HG03135 (cell line): ENCODE measurements at regions not wholly inside any gene's neighbourhood (a gene's known extent, or its start where the extent isn't known, plus 50 kb on each side); places are given as distances from the start of the nearest gene placed in this dataset.
A peak's percentile ranks its signal among the peaks of the same experiment; 100 is the strongest.
"Not testable (repeated sequence)": the region's sequence is repeated elsewhere in the genome, so short reads cannot be mapped to it uniquely, and the experiment has no call there.

Experiments used
- ATAC-seq: cut with Tn5 transposase; IDR thresholded peaks from one replicate; pipeline ENCODE4 v1.9.1; 2021; ENCODE audit warnings: mild to moderate bottlenecking, moderate library complexity; ENCODE audit not compliant: unreplicated experiment

GRCh38 chr5:89694026-89694550 is 715.5 kb downstream of the CETN3 start:
- ATAC-seq = no peak

GRCh38 chr5:89690331-89690730 is 719.2 kb downstream of the CETN3 start:
- ATAC-seq = no peak

GRCh38 chr5:89686081-89686765 is 723.3 kb downstream of the CETN3 start:
- ATAC-seq = no peak

- ATAC-seq = no peak
These were observed 732.9 kb downstream of the CETN3 start for GRCh38 chr5:89676634-89677033.

- ATAC-seq = no peak
These were observed 736.5 kb downstream of the CETN3 start for GRCh38 chr5:89673019-89673418.

- no peak for ATAC-seq
These were observed 740.7 kb downstream of the CETN3 start for GRCh38 chr5:89668821-89669220.

GRCh38 chr5:89662499-89662898 is 747.1 kb downstream of the CETN3 start:
- no peak for ATAC-seq

- no peak for ATAC-seq
These were observed 755.9 kb upstream of the MEF2C start for GRCh38 chr5:89638871-89639270.

- ATAC-seq = not testable (repeated sequence)
These were observed 751.2 kb upstream of the MEF2C start for GRCh38 chr5:89634176-89634575.

- not testable (repeated sequence) for ATAC-seq
These were observed 747.1 kb upstream of the MEF2C start for GRCh38 chr5:89630064-89630463.

- ATAC-seq = no peak
These were observed 746.1 kb upstream of the MEF2C start for GRCh38 chr5:89628876-89629635.

- ATAC-seq = no peak
These were observed 733.0 kb upstream of the MEF2C start for GRCh38 chr5:89615839-89616518.

- peak; percentile 96 for ATAC-seq
These were observed 730.4 kb upstream of the MEF2C start for GRCh38 chr5:89613222-89613956.

- no peak for ATAC-seq
These were observed 724.1 kb upstream of the MEF2C start for GRCh38 chr5:89606939-89607534.

GRCh38 chr5:89604342-89604741 is 721.4 kb upstream of the MEF2C start:
- no peak for ATAC-seq

GRCh38 chr5:89601880-89602279 is 718.9 kb upstream of the MEF2C start:
- ATAC-seq = no peak

GRCh38 chr5:89597878-89598277 is 714.9 kb upstream of the MEF2C start:
- no peak for ATAC-seq

- ATAC-seq = no peak
These were observed 713.8 kb upstream of the MEF2C start for GRCh38 chr5:89596821-89597220.

- ATAC-seq = no peak
These were observed 712.1 kb upstream of the MEF2C start for GRCh38 chr5:89595056-89595455.

- no peak for ATAC-seq
These were observed 701.5 kb upstream of the MEF2C start for GRCh38 chr5:89584339-89584956.
